ENCODE measurements at regions not wholly inside any gene's neighbourhood (a gene's known extent, or its start where the extent isn't known, plus 50 kb on each side); places are given as distances from the start of the nearest gene placed in this dataset.

- Histone ChIP-seq H3K4me1 (ENCODE audit: control insufficient read depth in 2 of 3, insufficient read depth in 2 of 3, low read depth in 1 of 3, low read length in 3 of 3) (no peaks in the 10 kb centered on the region), H3K27me3 (ENCODE audit: control insufficient read depth, insufficient read depth, low read length) (no peaks in the 10 kb centered on the region), H3K4me3 (ENCODE audit: low read length in 3 of 3) (no peak overlapping the region), H3K36me3 (ENCODE audit: control insufficient read depth in 2 of 3, insufficient read depth in 3 of 3, low read length in 3 of 3) (no peaks in the 10 kb centered on the region), H3K27ac (ENCODE audit: low read depth in 2 of 2, low read length in 2 of 2) (no peak overlapping the region), H3K9me3 (ENCODE audit: control insufficient read depth in 2 of 3, insufficient read depth in 1 of 3, low read length in 3 of 3) (no peaks in the 10 kb centered on the region), H3K9ac (ENCODE audit: low read length in 3 of 3) (no peak overlapping the region)
- FAIRE-seq (no peak), DNase-seq (no peak)
- TF ChIP-seq CTCF (IDR thresholded peaks at IDR 0.05; ENCODE audit: borderline replicate concordance, extremely low read depth, insufficient read depth), result no peak
- intact Hi-C loops (cut with DNase I), result no loop called here
Observed at GRCh38 chr1:81208441-81208840, 592.3 kb upstream of the ADGRL2 start.

- Histone ChIP-seq H3K27me3 (ENCODE audit: control insufficient read depth, insufficient read depth, low read length) (no peaks in the 10 kb centered on the region), H3K36me3 (ENCODE audit: control insufficient read depth in 2 of 3, insufficient read depth in 3 of 3, low read length in 3 of 3) (no peaks in the 10 kb centered on the region), H3K27ac (ENCODE audit: low read depth in 2 of 2, low read length in 2 of 2) (no peak overlapping the region), H3K9ac (ENCODE audit: low read length in 3 of 3) (no peak overlapping the region), H3K9me3 (ENCODE audit: control insufficient read depth in 2 of 3, insufficient read depth in 1 of 3, low read length in 3 of 3) (no peaks in the 10 kb centered on the region), H3K4me1 (ENCODE audit: control insufficient read depth in 2 of 3, insufficient read depth in 2 of 3, low read depth in 1 of 3, low read length in 3 of 3) (no peaks in the 10 kb centered on the region), H3K4me3 (ENCODE audit: low read length in 3 of 3) (no peak overlapping the region)
- intact Hi-C loops (cut with DNase I), result no loop called here
- no peak for FAIRE-seq
- DNase-seq, result no peak
- no peak for TF ChIP-seq CTCF (IDR thresholded peaks at IDR 0.05; ENCODE audit: borderline replicate concordance, extremely low read depth, insufficient read depth)
Observed at GRCh38 chr1:81205956-81206355, 594.8 kb upstream of the ADGRL2 start.

- Histone ChIP-seq H3K9me3 (ENCODE audit: control insufficient read depth in 2 of 3, insufficient read depth in 1 of 3, low read length in 3 of 3) (no peaks in the 10 kb centered on the region), H3K9ac (ENCODE audit: low read length in 3 of 3) (no peak overlapping the region), H3K4me3 (ENCODE audit: low read length in 3 of 3) (no peak overlapping the region), H3K36me3 (ENCODE audit: control insufficient read depth in 2 of 3, insufficient read depth in 3 of 3, low read length in 3 of 3) (no peaks in the 10 kb centered on the region), H3K27ac (ENCODE audit: low read depth in 2 of 2, low read length in 2 of 2) (no peak overlapping the region), H3K27me3 (ENCODE audit: control insufficient read depth, insufficient read depth, low read length) (no peaks in the 10 kb centered on the region), H3K4me1 (ENCODE audit: control insufficient read depth in 2 of 3, insufficient read depth in 2 of 3, low read depth in 1 of 3, low read length in 3 of 3) (no peaks in the 10 kb centered on the region)
- intact Hi-C loops (cut with DNase I), result no loop called here
- FAIRE-seq (no peak), DNase-seq (no peak)
- no peak for TF ChIP-seq CTCF (IDR thresholded peaks at IDR 0.05; ENCODE audit: borderline replicate concordance, extremely low read depth, insufficient read depth)
Observed at GRCh38 chr1:81201779-81202178, 599.0 kb upstream of the ADGRL2 start.

- peaks cover 0 to 5% (median 0%) of the 10 kb centered on the region in 3 donors for H3K9me3 ChIP-seq (ENCODE audit: control insufficient read depth in 2 of 3, insufficient read depth in 1 of 3, low read length in 3 of 3)
- FAIRE-seq (no peak), DNase-seq (no peak)
Observed at GRCh38 chr1:81197591-81197990, 603.1 kb upstream of the ADGRL2 start.

More at GRCh38 chr1:81197591-81197990, 603.1 kb upstream of the ADGRL2 start:
- intact Hi-C loops (cut with DNase I), result no loop called here
- no peak overlapping the region for H3K27ac ChIP-seq (ENCODE audit: low read depth in 2 of 2, low read length in 2 of 2)
- H3K4me1 ChIP-seq (ENCODE audit: control insufficient read depth in 2 of 3, insufficient read depth in 2 of 3, low read depth in 1 of 3, low read length in 3 of 3), result no peaks in the 10 kb centered on the region
- H3K36me3 ChIP-seq (ENCODE audit: control insufficient read depth in 2 of 3, insufficient read depth in 3 of 3, low read length in 3 of 3), result no peaks in the 10 kb centered on the region
- no peak for TF ChIP-seq CTCF (IDR thresholded peaks at IDR 0.05; ENCODE audit: borderline replicate concordance, extremely low read depth, insufficient read depth)
- no peaks in the 10 kb centered on the region for H3K27me3 ChIP-seq (ENCODE audit: control insufficient read depth, insufficient read depth, low read length)
- H3K4me3 ChIP-seq (ENCODE audit: low read length in 3 of 3), result no peak overlapping the region
- H3K9ac ChIP-seq (ENCODE audit: low read length in 3 of 3), result no peak overlapping the region

Measured in kidney (tissue), 13 donors.